ENCODE measurements at regions not wholly inside any gene's neighbourhood (a gene's known extent, or its start where the extent isn't known, plus 50 kb on each side); places are given as distances from the start of the nearest gene placed in this dataset.

GRCh38 chr2:39523308-39524044 lies 86.4 kb upstream of the MAP4K3 start:
- no peak overlapping the region for H3K4me3 ChIP-seq (ENCODE audit: low read depth, low read length)
- TF ChIP-seq CTCF (IDR thresholded peaks at IDR 0.05; ENCODE audit: low read depth, low read length, missing control alignments) = no peak
- peak; percentile 83 for DNase-seq (ENCODE audit: low read depth)
- in situ Hi-C loops (cut with HindIII; ENCODE audit: low sequenced_read_pairs) = no loop called here

- in situ Hi-C loops (cut with HindIII; ENCODE audit: low sequenced_read_pairs) = no loop called here
- DNase-seq (ENCODE audit: low read depth) = no peak
- TF ChIP-seq CTCF (IDR thresholded peaks at IDR 0.05; ENCODE audit: low read depth, low read length, missing control alignments) = no peak
- no peak overlapping the region for H3K4me3 ChIP-seq (ENCODE audit: low read depth, low read length)
These were observed 87.0 kb upstream of the MAP4K3 start for GRCh38 chr2:39524061-39524460.

GRCh38 chr2:39524756-39525635 lies 87.9 kb upstream of the MAP4K3 start:
- TF ChIP-seq CTCF (IDR thresholded peaks at IDR 0.05; ENCODE audit: low read depth, low read length, missing control alignments) = no peak
- DNase-seq (ENCODE audit: low read depth) = no peak
- no peak overlapping the region for H3K4me3 ChIP-seq (ENCODE audit: low read depth, low read length)
- in situ Hi-C loops (cut with HindIII; ENCODE audit: low sequenced_read_pairs) = no loop called here

DNA sequence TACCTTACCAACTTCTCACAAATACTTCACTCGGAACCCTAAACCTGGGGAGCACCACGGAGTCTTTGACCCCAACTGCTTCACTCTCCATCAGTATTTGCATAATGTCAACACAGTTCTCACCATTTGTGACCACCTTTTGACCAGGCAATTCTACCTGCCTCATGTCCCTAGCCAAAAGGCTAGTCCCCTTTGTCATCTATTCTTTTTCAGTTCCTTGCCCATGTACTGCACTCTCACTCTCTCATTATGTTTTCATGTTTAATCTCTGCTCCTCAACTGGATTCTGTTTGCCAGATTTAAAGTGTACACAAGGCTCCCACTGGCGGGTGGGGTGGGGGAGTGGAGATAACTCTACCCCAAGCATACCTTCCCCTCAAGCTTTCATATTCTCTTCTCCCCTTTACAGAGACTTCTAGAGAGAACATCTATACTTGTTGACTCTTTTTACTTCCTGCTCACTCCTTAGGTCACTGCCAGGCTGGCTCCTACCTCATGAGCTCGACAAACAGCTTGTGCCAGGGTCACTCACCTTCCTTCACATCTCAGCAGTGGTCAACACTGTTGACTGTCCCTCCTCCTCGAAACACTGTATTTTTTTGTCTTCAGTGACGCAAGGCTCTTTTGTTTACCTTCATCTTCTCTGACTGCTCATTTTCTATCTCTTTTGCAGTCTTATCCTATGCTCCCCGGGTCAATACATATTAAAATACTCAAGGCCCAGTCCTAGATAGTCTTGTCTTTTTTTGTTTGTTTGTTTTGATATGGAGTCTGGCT lies 88.7 kb upstream of the MAP4K3 start:
- TF ChIP-seq CTCF (IDR thresholded peaks at IDR 0.05; ENCODE audit: low read depth, low read length, missing control alignments) = no peak
- DNase-seq (ENCODE audit: low read depth) = no peak
- H3K4me3 ChIP-seq (ENCODE audit: low read depth, low read length) = no peak overlapping the region
- in situ Hi-C loops (cut with HindIII; ENCODE audit: low sequenced_read_pairs) = no loop called here

DNA sequence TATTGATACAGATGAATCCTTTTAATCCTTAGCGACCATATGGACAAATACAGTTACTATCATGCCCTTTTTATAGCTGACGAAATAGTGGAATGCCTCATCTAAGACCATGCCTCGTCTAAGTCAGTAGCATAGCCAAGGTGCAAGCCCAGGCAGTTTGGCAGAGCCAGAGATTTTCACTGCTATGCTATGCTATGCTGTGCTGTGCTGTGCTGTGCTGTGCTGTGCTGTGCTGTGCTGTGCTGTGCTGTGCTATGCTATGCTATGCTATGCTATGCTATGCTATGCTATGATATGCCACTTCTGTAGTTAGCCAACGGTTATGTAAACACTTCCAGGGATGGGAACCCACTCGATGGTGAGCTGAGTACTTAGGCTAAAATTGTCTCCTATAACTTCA lies 91.6 kb upstream of the MAP4K3 start:
- DNase-seq (ENCODE audit: low read depth) = no peak
- in situ Hi-C loops (cut with HindIII; ENCODE audit: low sequenced_read_pairs) = no loop called here
- H3K4me3 ChIP-seq (ENCODE audit: low read depth, low read length) = no peak overlapping the region
- no peak for TF ChIP-seq CTCF (IDR thresholded peaks at IDR 0.05; ENCODE audit: low read depth, low read length, missing control alignments)

DNA sequence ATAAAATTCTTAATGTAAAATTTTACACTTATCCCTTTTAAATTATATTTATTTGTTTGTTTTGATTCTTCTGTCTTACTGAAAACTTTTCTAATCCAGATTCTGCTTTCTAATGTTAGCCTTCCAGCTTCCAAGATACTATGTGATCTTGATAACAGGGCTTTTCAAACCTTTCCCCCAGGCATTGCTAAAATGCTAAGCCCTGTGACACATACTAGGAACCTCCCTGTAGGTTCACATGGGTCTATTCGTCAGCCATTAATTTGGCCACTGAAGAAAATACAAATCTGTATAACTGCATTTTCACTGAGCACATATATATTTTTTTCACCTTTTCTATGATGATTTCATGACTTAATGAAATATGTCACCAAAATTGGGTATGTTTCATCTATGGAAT lies 92.8 kb upstream of the MAP4K3 start:
- in situ Hi-C loops (cut with HindIII; ENCODE audit: low sequenced_read_pairs) = no loop called here
- DNase-seq (ENCODE audit: low read depth) = no peak
- no peak overlapping the region for H3K4me3 ChIP-seq (ENCODE audit: low read depth, low read length)
- TF ChIP-seq CTCF (IDR thresholded peaks at IDR 0.05; ENCODE audit: low read depth, low read length, missing control alignments) = no peak

All from astrocyte of the cerebellum (primary cell).